Nucleus accumbens (tissue), 56 donors: ENCODE measurements at regions not wholly inside any gene's neighbourhood (a gene's known extent, or its start where the extent isn't known, plus 50 kb on each side); places are given as distances from the start of the nearest gene placed in this dataset.
"Not testable (repeated sequence)": the region's sequence is repeated elsewhere in the genome, so short reads cannot be mapped to it uniquely, and the experiment has no call there.

Experiments used
- DNase-seq, 56 donors: peaks; one replicate each; lab custom pipeline; 2025; lab: John Stamatoyannopoulos, UW

DNA sequence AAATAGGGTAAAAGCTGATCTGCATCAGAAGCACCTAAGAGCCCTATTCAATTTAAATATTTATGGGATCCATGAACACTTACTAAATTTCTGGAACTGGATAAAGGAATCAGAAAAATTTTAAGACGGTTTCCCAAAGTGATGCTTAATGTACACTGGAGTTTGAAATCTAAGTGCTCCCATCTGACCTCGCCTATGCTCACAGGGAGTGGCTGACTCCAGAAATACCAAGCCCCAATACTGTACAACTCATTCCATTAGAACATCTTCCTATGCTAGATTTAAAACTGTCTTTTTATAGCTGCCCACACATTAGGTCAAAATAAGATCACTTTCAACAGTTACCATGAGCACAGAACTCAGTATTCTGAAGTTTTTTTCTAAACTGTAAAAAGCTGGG is 1214.6 kb downstream of the CDH11 start:
- peak in 3 of 56 donors; percentile 2 to 19 (median 10) for DNase-seq

DNA sequence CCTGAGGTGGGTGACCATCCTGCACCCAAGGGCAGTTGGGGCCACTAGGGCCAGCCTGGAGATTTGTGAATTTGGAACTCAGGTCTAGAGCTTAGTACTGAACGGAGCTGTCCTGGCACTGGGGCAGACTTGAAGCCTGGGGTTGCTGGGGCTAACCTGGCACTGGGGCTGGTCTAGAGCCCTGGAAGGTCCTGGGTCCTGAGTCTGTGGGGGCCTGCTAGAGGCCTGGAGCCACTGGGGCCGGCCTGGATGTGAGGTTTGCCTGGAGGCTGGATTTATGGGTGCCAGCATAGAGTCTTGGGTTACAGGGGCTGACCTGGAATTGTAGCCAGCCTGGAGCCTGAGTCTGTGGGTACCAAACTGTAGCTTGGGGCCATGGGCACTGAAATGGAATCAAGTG is 1216.9 kb downstream of the CDH11 start:
- DNase-seq: no peak

DNA sequence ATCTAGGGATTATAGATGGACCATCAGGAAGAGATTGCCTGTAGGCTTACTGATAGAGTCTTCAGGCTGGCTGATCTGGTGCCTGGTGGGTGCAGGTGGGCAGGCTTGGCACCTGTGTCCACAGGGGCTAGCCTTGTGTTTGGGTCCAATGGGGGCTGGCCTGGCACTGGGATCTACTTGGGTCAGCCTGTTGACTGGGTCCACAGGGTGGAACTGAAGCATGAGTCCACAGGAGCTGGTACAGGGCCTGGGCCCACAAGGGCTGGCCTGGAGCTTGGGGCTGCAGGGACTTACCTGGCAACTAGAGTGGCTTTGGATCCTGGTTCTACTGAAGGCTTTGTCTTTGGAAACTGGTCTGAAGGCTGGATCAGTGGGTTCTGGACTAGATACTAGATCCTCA is 1217.7 kb downstream of the CDH11 start:
- no peak for DNase-seq

DNA sequence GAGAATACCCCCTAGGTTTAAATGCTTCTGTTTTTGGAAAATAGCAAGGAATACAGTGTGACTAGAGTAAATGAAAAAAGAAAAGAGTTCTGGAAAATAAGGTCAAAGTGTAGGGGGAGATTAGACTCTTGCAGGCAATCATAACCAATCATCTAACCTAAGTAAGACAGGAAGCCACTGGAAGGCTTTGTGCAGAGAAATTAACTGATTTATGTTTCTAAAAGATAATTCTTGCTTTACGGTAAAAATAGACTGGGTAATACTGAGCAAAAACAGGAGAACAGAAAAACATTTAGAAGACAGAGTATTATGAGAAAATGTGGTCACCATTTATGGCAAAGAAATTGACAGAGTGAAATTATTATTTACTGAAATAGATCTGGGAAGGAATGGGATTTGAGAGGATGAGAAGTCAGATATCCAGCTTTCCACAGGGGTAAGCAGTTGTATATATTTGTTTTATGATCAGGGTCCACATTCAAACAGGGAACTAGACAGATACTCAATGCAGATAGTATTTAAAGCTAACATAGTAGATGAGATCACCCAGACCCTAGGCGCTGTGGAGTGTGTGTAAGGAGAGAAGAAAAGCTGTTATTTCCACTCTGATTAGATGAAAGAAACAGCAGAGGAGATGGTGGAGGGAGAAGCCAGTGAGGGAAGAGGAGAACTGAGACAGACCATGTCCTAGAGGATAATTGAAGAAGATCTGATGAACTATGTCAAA is 1225.3 kb downstream of the CDH11 start:
- no peak for DNase-seq

DNA sequence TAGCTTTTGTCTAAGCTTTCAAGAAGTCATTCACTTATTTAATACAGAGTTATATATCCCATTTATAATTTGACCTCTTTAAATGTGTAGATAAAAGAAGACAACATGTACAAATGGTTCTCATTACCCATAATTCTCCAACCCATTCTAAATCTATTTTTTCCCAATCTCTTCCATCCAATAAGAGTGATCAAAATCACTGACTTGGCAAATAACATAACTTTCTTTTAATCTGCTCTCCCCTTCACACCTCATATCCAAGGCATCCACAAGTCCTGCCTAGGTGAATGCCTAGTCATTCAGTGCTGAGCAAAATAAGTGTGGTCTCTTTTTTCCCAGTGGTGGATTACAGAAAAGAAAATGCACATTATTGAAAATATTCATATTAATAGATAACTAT is 1231.1 kb downstream of the CDH11 start:
- no peak for DNase-seq

DNA sequence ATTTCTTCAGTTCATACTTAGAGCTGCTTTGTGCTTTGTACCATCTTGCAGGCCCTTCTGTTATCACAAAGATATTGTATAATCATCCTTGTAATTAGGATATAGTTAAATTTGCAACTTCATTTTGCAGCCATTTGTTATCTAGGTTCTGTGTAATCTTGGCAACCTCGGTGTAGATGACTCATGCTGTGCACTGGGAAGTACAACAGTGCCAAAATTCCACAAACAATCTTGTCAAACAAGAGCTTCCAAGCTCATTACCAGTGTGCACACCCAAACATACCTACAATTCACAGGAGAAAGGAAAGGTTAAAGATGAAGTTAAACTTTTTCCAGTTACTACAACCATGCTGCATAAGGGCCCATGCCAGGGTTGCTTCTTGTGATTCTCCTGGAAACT is 1231.8 kb downstream of the CDH11 start:
- peak in 1 of 56 donors; percentile 0 for DNase-seq

DNA sequence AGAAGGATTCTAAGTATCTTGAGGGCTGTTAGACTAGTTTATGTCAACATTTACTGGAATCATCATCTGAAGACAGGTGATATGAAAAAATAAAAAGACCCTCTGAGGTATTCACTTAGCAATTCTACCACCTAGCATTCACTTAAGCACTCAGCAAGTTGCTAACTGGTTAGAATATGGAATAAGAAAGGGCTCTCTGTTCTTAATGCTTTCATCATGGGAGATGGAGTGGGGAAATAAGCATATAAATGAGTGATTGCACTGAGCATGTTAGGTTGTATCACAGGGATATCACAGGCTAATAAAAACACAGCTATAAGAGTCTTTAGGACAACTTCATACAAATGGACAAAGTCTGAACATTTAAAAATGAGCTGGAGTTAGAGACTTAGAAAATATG is 1238.8 kb downstream of the CDH11 start:
- DNase-seq: no peak

DNA sequence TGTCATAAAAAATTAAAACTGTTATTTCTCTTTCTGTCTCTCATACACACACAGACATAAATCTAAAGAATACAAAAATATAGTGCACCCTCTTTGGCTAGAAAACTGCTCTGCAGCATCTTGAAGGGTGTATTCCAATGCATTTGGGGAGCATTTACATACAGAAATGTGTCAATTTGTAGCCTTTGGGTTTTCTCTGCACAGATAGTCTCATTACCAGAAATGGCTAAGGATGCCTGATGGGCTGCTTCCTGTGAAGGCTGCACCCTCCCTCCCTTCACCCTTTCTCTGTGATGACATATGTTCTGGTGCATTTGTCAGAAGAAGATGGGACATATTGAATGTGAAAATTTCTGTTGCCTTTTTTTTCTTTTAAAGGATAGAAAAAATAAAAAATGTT is 1239.3 kb downstream of the CDH11 start:
- DNase-seq: no peak

DNA sequence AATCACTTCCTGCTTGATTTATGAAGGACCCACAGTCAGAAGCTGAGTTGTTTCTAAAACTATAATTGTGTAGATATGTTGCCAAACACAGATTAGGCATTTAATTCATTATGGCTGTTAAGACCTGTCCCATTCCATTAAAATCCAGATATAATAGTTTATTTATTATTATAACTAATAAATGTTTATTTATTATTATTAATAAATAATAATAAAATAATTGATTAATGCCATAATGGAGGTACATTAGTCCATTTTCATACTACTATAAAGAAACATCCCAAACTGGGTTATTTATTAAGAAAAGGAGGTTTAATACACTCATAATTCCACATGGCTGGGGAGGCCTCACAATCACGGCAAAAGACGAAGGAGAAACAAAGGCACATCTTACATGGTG is 1240.9 kb downstream of the CDH11 start:
- DNase-seq: no peak

DNA sequence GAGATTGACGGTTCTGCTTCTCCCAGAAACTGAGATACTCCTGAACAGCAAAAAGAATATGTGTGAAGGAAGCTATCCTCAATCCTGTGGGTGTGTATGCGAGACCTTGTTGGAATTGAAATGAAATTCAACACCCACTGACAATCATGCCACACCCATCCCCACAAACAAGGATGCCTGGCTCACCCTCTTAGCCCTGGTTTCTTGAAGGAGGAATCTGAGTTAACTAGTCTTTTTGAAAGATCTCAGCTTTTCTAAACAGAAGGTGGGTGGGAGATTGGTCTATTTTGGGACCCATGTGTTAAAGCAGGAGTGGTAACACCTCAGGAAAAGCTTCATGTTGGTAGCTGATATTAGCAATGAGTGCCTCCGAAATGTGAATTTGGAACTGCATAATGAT is 1244.5 kb downstream of the CDH11 start:
- peak in 14 of 56 donors; percentile 1 to 50 (median 10) for DNase-seq

DNA sequence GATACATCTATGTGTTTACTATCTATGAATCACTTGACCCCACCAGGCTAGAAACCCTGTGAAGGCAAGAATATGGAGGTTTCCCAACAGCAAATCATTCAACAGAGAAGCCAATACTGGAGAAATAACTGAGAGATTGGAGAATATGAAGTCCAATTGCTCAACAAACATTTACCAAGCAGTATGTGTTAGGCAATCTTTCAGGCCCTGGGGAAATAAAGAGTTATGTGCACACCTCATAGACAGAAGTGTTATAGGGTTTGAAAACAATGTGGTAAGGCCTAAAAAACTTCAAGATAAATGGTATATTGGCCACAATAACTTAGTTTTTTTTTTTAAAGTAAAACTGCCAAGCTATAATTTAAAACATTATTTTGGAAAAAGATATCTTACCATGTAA is 1245.8 kb downstream of the CDH11 start:
- DNase-seq: no peak

DNA sequence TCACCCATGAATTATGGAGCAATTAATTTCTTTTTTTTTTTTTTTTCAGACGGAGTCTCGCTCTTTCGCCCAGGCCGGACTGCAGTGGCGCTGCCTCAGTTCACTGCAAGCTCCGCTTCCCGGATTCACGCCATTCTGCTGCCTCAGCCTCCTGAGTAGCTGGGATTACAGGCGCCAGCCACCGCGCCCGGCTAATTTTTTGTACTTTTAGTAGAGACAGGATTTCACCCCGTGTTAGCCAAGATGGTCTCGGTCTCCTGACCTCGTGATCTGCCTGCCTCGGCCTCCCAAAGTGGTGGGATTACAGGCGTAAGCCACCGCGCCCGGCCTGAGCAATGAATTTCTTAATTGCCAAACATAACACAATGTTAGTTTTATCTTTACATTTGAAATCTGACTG is 1261.2 kb downstream of the CDH11 start:
- DNase-seq: not testable (repeated sequence)

DNA sequence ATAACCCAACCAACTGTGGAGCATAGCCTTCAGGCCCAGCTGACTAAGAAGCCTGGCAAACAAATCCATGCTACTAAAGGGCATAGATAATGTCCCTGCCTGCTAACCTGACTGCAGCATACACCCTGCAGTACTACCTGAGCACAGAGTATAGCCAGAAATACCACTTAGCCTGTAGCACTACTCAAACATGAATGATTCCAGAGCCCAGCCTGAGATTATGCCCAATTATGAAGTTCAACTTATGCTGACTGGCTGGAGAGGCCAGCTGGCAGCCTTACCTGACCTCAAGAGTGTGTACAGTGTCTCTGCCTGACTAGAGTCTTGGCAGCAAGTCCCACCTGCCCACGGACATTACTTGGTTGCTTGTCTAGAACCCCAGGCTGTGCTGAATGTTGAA is 1265.3 kb downstream of the CDH11 start:
- no peak for DNase-seq

DNA sequence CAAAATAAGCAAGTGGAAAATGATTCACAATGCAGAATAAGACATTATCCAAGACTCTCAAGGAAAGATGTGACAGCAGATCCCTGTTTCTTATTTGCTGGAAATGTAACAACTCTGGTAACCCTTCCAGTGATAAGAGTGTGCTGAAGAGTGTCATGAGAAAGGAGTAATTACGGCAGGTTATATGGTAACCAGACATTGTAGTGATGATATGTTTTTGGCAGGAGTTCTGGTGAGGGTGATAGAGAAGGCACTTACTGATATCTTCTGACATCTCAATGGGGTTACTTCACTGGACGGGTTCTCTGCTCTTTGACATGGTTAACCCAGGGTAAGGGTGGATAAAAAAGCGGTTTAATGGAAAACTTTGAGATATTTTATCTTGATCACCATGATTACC is 1270.9 kb downstream of the CDH11 start:
- DNase-seq: no peak

DNA sequence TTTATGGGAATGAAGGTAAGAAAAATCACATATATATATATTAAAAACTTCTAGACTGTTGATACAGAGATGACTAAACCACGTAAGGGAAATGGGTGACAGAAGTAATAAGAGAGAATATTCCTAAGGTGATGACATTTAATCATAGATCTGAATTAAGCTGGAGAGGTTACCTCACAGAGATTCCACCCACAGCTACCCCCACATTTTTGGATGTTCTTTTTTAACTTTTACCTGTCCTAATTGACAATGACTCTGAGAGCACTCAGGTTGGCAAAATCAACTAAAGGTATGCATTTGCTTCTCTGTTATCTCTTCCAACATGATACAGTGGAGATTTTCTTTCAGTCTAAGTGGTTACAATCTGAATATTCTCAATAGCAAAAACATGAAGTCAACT is 1280.6 kb downstream of the CDH11 start:
- peak in 3 of 56 donors; percentile 6 to 16 (median 9) for DNase-seq

DNA sequence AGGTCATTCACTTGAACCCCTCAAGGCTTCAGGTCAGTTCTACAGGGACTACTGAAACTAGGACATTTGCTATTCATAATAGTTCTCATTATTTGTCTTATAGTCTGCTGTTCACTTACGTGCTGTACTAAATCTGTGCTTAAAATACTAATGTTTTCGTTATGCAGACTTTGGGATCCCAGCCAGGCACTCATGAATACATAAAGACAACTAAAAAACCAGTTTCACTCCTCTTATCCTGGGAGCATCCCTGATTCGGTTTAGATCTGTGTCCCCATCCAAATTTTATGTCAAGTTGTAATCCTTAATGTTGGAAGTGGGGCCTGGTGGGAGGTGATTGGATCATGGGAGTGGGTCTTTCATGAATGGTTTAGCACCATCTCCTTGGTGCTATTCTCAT is 1291.8 kb downstream of the CDH11 start:
- no peak for DNase-seq

DNA sequence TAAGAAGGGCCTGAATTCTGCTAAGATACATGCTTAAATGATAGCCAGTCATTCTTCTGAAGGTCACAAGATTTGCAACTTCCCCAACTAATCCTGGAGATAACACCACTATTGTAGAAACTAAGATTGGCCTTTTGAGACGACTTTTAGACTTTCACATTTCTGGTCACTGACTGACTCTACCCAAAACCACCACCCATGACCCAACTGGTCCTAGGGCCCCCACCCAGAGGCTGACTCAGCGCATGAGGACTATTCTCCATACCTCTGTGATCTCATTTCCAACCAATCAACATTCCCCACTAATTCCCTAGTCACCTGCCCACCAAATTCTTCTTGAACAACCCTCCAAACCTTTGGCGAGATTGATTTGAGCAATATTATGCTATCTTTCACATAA is 1299.0 kb downstream of the CDH11 start:
- DNase-seq: no peak

DNA sequence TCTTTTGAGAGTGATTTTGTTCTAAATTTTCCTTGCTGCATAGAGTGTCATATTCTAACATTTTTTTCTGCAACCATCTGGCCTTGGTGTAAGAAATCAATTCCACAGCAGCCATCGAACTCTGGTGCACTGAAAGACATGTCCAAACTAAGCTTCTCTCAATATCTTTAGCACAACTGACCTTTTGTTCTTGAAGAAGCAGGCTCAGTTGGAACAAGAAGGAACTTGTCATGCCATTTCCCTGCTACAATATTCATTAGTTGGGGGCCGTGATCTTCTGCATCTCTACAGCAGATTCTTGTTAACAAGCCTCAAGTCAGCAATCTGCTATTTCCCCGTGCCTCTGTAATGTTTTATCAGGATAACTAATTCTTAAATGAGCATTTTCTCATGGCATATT is 1305.6 kb downstream of the CDH11 start:
- DNase-seq: no peak

DNA sequence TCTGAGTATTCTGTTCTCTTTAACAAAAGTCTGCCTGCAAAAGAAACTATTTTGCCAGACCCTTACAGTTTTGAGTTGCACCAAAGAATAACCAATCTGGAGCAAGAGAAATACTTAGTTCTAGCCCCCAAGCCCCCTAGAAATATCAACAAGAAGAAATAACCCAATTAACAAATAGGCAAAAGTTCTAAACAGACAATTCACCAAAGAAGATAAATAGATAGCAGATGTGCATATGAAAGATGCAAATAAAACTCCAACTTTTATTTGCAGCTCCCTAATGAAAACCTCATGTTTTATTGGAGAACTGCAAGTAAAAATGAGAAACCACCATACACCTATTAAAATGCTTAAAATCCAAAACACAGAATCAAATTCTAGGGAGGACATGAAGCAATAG is 1308.0 kb downstream of the CDH11 start:
- DNase-seq: no peak

DNA sequence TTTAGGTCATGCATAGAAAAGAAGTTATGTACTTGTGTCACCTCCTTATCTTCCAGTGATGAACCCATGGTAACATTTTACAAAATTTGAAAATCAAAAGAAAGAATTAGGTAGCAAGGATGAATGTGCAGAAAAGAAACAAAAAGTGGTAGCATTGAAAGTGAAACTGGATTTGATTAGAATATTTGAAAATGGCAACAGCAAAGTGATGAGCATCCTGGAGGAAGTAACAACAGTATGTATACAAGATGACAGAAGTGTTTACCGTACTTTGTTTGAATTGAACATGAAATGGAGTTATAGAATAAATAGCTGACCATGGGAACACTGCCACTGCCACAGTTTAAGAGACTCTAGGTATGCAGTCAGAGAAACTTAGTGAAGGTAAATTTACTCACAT is 1313.1 kb downstream of the CDH11 start:
- DNase-seq: no peak

DNA sequence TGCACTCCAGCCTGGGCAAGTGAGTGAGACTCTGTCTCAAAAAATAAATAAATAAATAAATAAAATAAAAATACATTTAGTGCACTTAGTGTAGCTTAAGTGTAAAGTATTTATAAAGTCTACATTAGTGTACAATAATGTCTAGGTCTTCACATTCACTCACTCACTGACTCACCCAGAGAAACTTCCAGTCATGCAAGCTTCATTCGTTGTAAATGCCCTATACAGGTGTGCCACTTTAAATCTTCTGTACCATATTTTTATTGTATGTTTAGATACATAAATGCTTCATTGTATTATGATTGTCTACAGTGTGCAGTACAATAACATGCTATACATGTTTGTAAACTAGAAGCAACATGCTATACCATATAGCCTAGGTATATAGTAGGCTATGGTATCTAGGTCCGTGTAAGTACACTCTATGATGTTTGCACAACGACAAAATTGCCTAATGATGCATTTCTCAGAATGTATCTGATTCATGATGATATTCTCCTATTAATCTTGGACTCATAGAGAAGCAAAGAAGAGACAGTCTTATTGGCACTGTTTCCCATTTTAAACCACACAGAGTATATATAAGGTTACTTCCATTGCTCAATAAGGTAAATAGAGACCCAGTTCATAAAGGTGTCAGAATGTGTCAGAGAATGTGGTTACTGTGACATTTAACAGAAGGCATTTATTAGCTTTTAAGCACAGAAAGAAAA is 1314.9 kb downstream of the CDH11 start:
- DNase-seq: no peak

DNA sequence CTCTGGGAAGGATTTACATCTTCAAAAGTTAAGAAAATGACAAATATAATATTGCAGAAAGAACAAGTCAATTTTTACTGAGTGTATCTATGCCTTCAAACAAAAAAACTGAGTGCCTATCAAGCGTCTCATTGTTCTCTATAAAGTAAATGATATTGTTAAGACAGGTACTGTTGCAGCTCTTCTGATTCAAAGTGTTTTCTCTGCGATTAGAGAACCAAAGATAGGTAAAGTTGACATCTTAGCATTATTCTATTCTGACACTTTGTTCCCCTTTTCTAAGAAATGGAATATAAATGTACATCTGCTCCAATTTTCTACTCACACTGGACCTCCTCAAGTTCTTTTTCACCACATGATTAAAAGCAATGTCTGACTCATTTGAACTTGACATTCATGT is 1317.7 kb downstream of the CDH11 start:
- DNase-seq: no peak
